ENCODE measurements at regions not wholly inside any gene's neighbourhood (a gene's known extent, or its start where the extent isn't known, plus 50 kb on each side); places are given as distances from the start of the nearest gene placed in this dataset.

DNA sequence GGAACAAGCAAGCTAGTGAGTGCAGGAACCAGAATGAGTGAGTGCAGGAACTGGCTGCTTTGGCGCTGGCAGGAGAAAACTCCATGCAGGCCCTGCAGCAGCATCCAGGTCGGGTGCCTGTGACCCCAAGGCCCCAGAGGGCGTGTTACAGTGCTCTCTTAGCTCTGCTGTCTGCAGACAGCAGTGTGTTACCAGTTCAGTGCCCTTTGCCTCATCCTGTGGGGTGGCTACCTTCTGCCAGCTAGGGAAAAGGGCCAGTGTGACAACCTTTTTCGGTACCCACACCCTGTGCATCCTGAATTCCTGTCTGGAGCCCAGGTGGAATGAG is 202.3 kb upstream of the SMIM31 start:
- no peak for TF ChIP-seq EZH2 (IDR thresholded peaks at IDR 0.05; ENCODE audit: insufficient read depth, poor library complexity, severe bottlenecking)
- no peak for TF ChIP-seq EZH2phosphoT487 (IDR thresholded peaks at IDR 0.05; ENCODE audit: insufficient read depth, low read depth)

Data from GM23248 (cell line).